Panc1 (cell line): ENCODE measurements at regions not wholly inside any gene's neighbourhood (a gene's known extent, or its start where the extent isn't known, plus 50 kb on each side); places are given as distances from the start of the nearest gene placed in this dataset.

Source experiments
- CTCF ChIP-seq: fragments of 450-650 bp; IDR thresholded peaks from 2 replicates; pipeline ENCODE4 v1.5.1; 2017; ENCODE audit warnings: mild to moderate bottlenecking
- POLR2AphosphoS5 ChIP-seq: IDR thresholded peaks from 2 replicates; pipeline ENCODE4 v1.6.1; 2012; ENCODE audit warnings: mild to moderate bottlenecking, low read depth, low read length, moderate library complexity
- SIN3A ChIP-seq: IDR thresholded peaks from 2 replicates; pipeline ENCODE4 v1.6.1; 2012; ENCODE audit warnings: low read depth, mild to moderate bottlenecking, low read length, moderate library complexity, borderline replicate concordance; ENCODE audit not compliant: insufficient read depth

DNA sequence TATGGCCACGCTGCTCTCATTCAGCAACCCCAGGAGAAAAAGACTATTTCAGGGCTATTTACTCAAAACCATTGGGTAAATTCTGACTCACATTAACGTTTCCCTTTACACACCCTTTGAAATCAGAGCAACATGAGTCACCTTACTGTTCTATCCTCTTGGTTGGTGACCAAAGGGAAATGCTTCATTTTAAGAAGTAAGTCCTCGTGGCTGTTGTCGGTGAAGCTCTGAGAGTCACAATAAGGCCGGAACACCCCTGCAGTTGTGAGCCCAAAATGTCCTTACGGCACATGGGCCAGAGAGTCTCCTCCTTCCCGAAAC lies 56.3 kb upstream of the SPRY1 start:
- TF ChIP-seq POLR2AphosphoS5 (peak; percentile 35; the same call in 1 of the 2 replicates), CTCF (no peak), SIN3A (no peak)
